Neural cell (in vitro differentiated cells): ENCODE measurements at regions not wholly inside any gene's neighbourhood (a gene's known extent, or its start where the extent isn't known, plus 50 kb on each side); places are given as distances from the start of the nearest gene placed in this dataset.

ENCODE experiments used
- CTCF ChIP-seq: fragments of 450-650 bp; IDR thresholded peaks from 2 replicates; pipeline ENCODE4 v1.5.1; 2014; ENCODE audit warnings: antibody characterized with exemption, mild to moderate bottlenecking, moderate library complexity; ENCODE audit not compliant: poor library complexity, severe bottlenecking
- EZH2 ChIP-seq: fragments of 200-600, 300-800 bp; shearing (Covaris generic), sonication (generic); IDR thresholded peaks from 2 replicates; pipeline ENCODE4 v1.6.1; 2014; ENCODE audit warnings: antibody characterized with exemption, low read length, borderline replicate concordance, mild to moderate bottlenecking; ENCODE audit not compliant: insufficient read depth, poor library complexity, severe bottlenecking
- POLR2AphosphoS5 ChIP-seq: IDR thresholded peaks from 2 replicates; pipeline ENCODE4 v1.6.1; 2012
- RAD21 ChIP-seq: fragments of 450-650 bp; conservative IDR thresholded peaks from 2 replicates; pipeline ENCODE4 v1.6.1; 2014; ENCODE audit warnings: antibody characterized with exemption, mild to moderate bottlenecking, moderate library complexity
- REST ChIP-seq: IDR thresholded peaks from 2 replicates; pipeline ENCODE4 v1.6.1; 2012; ENCODE audit warnings: borderline replicate concordance

- no peak for TF ChIP-seq CTCF
- no peak for TF ChIP-seq EZH2
- no peak for TF ChIP-seq RAD21
- no peak for TF ChIP-seq REST
- no peak for TF ChIP-seq POLR2AphosphoS5
Observed at GRCh38 chr6:147029923-147030322, 174.3 kb upstream of the STXBP5 start.
